Chondrocyte (in vitro differentiated cells): ENCODE measurements at regions not wholly inside any gene's neighbourhood (a gene's known extent, or its start where the extent isn't known, plus 50 kb on each side); places are given as distances from the start of the nearest gene placed in this dataset.

Experiments
- DNase-seq: peaks from one replicate; pipeline ENCODE4 v3.0.0; 2021; ENCODE audit warnings: mixed read lengths, low spot score
- H3K27ac Mint-ChIP-seq: one replicate; pipeline ENCODE4 v1.8.0; 2021; ENCODE audit warnings: mild to moderate bottlenecking, moderate library complexity, mixed read lengths; ENCODE audit not compliant: unreplicated experiment
- H3K27me3 Mint-ChIP-seq: 2 replicates; pipeline ENCODE4 v1.8.0; 2021; ENCODE audit warnings: low read depth, mixed read lengths
- H3K36me3 Mint-ChIP-seq: 2 replicates; pipeline ENCODE4 v1.8.0; 2021; ENCODE audit warnings: low read depth, mixed read lengths
- H3K4me1 Mint-ChIP-seq: 2 replicates; pipeline ENCODE4 v1.8.0; 2021; ENCODE audit warnings: low read depth, mild to moderate bottlenecking, mixed read lengths
- H3K4me3 Mint-ChIP-seq: one replicate; pipeline ENCODE4 v1.8.0; 2021; ENCODE audit warnings: mild to moderate bottlenecking, moderate library complexity, mixed read lengths; ENCODE audit not compliant: unreplicated experiment
- H3K9me3 Mint-ChIP-seq: 2 replicates; pipeline ENCODE4 v1.8.0; 2021; ENCODE audit warnings: low read depth, mixed read lengths
- CTCF ChIP-seq: fragments of 200-600 bp; sonication (generic); IDR thresholded peaks from 2 replicates; pipeline ENCODE4 v1.5.0; 2021; ENCODE audit warnings: antibody characterized with exemption, mild to moderate bottlenecking, moderate library complexity

- no peaks in the 10 kb centered on the region for H3K4me1 Mint-ChIP-seq
- no peak for TF ChIP-seq CTCF
Measured at GRCh38 chr3:127487196-127487595, 103.3 kb downstream of the TPRA1 start.

GRCh38 chr3:127486321-127486944 lies 104.1 kb downstream of the TPRA1 start:
- Mint-ChIP-seq H3K4me1 (no peaks in the 10 kb centered on the region), H3K9me3 (no peaks in the 10 kb centered on the region), H3K36me3 (no peaks in the 10 kb centered on the region), H3K27ac (no peak overlapping the region), H3K27me3 (peaks cover 40% of the 10 kb centered on the region), H3K4me3 (no peak overlapping the region)
- no peak for TF ChIP-seq CTCF
- DNase-seq: no peak

More at GRCh38 chr3:127487196-127487595, 103.3 kb downstream of the TPRA1 start:
- Mint-ChIP-seq H3K27me3 (peaks cover 40% of the 10 kb centered on the region), H3K9me3 (no peaks in the 10 kb centered on the region), H3K27ac (no peak overlapping the region), H3K36me3 (no peaks in the 10 kb centered on the region), H3K4me3 (no peak overlapping the region)
- DNase-seq: no peak

- H3K27me3 Mint-ChIP-seq: peaks cover 40% of the 10 kb centered on the region
- no peak for TF ChIP-seq CTCF
- no peak for DNase-seq
- no peak overlapping the region for H3K4me3 Mint-ChIP-seq
- no peaks in the 10 kb centered on the region for H3K36me3 Mint-ChIP-seq
- H3K27ac Mint-ChIP-seq: no peak overlapping the region
- H3K9me3 Mint-ChIP-seq: no peaks in the 10 kb centered on the region
- no peaks in the 10 kb centered on the region for H3K4me1 Mint-ChIP-seq
Measured at GRCh38 chr3:127485396-127486170, 105.0 kb downstream of the TPRA1 start.

- H3K27ac Mint-ChIP-seq: no peak overlapping the region
- H3K4me3 Mint-ChIP-seq: no peak overlapping the region
- H3K4me1 Mint-ChIP-seq: no peaks in the 10 kb centered on the region
- H3K27me3 Mint-ChIP-seq: peaks cover 35% of the 10 kb centered on the region
- DNase-seq: no peak
- no peak for TF ChIP-seq CTCF
- no peaks in the 10 kb centered on the region for H3K36me3 Mint-ChIP-seq
- H3K9me3 Mint-ChIP-seq: no peaks in the 10 kb centered on the region
Measured at GRCh38 chr3:127484601-127485388, 105.7 kb downstream of the TPRA1 start.

- Mint-ChIP-seq H3K27ac (no peak overlapping the region), H3K4me1 (no peaks in the 10 kb centered on the region), H3K36me3 (no peaks in the 10 kb centered on the region), H3K4me3 (no peak overlapping the region), H3K9me3 (no peaks in the 10 kb centered on the region), H3K27me3 (peaks cover 33% of the 10 kb centered on the region)
- no peak for DNase-seq
- no peak for TF ChIP-seq CTCF
Measured at GRCh38 chr3:127483902-127484591, 106.5 kb downstream of the TPRA1 start.
